VCaP (cell line): ENCODE measurements at regions not wholly inside any gene's neighbourhood (a gene's known extent, or its start where the extent isn't known, plus 50 kb on each side); places are given as distances from the start of the nearest gene placed in this dataset.
"Not testable (repeated sequence)": the region's sequence is repeated elsewhere in the genome, so short reads cannot be mapped to it uniquely, and the experiment has no call there.

Experiments used
- H3K27ac ChIP-seq: fragments of 450-650 bp; 2 replicates; pipeline ENCODE4 v1.5.1; 2017
- TF ChIP-seq, protein P1 (sequence below): fragments of 450-650 bp; conservative IDR thresholded peaks from 2 replicates; pipeline ENCODE4 v1.5.1; 2017; ENCODE audit warnings: mild to moderate bottlenecking, moderate library complexity

DNA sequence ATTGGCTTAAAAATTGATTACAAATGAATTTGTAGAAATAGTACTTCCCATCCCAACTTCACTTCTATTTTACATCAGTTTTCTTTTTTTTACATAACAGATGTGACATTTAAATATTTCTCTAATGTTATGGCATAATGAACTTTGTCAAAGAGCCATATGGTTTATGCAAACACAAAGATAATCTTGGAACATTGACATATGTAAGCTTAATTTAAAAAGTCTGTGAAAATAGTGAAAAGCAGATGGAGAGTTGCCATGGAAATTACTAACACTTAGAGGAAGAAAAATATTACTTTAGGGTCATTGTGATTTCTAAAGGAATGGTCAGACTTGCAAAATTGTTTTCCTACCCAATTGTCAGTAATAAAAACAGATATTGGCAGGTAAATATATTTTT lies 232.4 kb downstream of the AEBP2 start:
- TF ChIP-seq, protein P1, sequence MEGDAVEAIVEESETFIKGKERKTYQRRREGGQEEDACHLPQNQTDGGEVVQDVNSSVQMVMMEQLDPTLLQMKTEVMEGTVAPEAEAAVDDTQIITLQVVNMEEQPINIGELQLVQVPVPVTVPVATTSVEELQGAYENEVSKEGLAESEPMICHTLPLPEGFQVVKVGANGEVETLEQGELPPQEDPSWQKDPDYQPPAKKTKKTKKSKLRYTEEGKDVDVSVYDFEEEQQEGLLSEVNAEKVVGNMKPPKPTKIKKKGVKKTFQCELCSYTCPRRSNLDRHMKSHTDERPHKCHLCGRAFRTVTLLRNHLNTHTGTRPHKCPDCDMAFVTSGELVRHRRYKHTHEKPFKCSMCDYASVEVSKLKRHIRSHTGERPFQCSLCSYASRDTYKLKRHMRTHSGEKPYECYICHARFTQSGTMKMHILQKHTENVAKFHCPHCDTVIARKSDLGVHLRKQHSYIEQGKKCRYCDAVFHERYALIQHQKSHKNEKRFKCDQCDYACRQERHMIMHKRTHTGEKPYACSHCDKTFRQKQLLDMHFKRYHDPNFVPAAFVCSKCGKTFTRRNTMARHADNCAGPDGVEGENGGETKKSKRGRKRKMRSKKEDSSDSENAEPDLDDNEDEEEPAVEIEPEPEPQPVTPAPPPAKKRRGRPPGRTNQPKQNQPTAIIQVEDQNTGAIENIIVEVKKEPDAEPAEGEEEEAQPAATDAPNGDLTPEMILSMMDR: no peak
- no peak overlapping the region for H3K27ac ChIP-seq

DNA sequence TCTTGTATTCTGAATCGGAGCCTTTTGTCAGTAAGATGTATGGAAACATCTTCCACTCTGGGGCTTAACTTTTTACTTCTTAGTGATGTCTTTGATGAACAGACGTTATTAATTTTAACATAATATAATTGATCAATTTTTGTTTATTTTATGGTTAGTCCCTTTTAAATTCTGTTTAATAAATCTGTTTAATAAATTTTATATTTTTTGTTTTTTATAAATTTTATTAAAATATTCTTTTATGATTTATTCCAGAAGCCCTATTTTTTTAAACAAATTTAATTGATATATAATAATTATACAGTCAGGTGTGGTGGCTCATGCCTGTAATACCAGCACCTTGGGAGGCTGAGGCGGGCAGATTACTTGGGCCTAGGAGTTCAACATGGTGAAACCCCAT lies 235.1 kb downstream of the AEBP2 start:
- no peak overlapping the region for H3K27ac ChIP-seq
- TF ChIP-seq, protein P1: no peak

DNA sequence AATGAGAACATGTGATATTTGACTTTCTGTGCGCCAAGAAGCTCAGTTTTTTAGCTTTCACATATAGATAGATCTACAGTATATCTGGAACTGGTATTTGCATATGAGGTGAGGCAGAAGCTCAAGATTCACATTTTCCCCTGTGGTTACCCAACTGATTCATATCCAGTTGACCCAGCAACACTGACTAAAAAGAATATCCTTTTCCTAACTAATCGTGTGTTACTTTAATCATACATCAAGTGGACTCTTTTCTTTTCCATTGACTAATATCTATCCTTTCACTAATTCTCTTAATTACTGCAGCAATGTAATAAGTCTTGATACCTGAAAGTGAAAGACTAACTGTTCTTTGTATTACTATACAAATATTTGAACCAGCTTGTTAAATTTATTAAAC lies 236.1 kb downstream of the AEBP2 start:
- TF ChIP-seq, protein P1: no peak

DNA sequence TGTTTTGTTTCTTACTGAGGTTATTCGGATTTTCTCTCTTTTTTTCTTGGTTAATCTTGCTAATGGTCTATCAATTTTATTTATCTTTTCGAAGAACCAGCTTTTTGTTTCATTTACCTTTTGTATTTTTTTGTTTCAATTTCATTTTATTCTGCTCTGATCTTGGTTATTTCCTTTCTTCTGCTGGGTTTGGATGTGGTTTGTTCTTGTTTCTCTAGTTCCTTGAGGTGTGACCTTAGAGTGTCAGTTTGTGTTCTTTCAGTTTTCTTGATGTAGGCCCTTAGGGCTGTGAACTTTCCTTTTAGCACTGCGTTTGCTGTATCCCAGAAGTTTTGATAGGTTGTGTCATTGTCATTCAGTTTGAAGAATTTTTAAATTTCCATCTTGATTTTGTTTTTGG lies 239.2 kb downstream of the AEBP2 start:
- not testable (repeated sequence) for H3K27ac ChIP-seq

More for the DNA sequence above, 236.1 kb downstream of the AEBP2 start:
- no peak overlapping the region for H3K27ac ChIP-seq

DNA sequence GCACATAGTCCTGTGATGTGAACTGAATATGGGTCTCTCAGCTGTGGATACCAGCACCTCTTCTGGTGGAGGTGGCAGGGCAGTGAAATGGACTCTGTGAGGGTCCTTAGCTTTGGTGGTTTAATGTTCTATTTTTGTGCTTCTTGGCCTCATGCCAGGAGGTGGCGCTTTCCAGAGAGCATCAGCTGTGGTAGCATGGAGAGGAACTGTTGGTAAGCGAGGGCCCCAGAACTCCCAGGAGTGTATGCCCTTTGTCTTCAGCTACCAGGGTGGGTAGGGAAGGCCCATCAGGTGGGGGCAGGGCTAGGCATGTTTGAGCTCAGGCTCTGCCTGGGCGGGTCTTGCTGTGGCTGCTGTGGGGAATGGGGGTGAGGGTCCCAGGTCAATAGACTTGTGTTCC lies 241.7 kb downstream of the AEBP2 start:
- TF ChIP-seq, protein P1: no peak
- H3K27ac ChIP-seq: no peak overlapping the region

DNA sequence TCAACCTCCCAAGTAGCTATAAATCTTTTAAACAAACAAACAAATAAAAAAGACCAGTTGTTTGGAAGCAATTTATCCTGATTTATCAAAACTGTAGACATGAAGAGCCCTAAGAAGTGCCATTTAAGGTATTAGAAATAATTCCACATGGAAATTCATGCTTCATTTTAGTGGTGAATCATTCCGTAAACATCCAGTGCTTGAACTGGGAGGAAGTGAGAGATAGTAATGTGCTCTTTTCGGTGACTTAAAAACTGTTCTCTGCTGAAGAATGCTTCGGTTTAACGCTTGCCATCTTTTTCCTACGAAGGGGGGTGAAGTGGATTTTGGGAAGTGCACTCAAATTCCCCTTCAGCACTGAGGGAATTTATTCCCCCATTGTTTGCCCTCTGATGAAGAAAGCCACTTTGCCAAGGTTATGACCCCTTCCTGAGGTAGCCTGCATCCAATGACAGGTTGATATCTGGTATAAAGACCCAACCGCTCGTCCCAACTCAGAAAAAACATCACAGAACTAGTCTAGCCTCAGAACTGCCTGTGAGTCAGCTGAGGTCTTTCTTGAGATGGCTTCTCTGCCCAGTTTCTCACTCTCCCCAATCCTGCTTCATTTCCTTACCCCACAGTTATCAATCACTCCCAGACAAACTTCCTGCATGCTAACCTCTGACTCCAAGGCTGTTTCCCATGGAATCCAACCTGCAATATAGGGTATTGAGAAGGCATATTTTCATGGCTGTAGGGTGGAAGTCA lies 244.1 kb downstream of the AEBP2 start:
- H3K27ac ChIP-seq: no peak overlapping the region

DNA sequence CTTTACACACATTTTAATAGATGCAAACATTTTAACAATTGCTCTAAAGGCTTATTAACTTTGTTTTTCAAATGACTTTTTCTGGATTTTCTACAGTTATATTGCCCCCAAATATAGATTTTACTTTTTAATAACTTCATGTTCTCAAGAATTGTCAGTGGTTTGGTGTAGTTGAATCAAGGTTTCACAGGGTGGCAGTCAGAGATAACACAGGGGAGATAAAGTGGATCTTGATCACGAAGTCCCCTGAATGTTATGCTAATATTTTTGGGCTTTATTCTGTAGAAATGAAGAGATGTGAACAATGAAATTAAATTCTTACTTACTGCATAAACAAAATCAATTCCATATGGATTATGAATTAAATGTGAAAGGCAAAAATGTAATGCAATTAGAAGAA lies 248.1 kb downstream of the AEBP2 start:
- TF ChIP-seq, protein P1: no peak
- H3K27ac ChIP-seq: no peak overlapping the region

More for the DNA sequence above, 244.1 kb downstream of the AEBP2 start:
- TF ChIP-seq, protein P1: no peak

DNA sequence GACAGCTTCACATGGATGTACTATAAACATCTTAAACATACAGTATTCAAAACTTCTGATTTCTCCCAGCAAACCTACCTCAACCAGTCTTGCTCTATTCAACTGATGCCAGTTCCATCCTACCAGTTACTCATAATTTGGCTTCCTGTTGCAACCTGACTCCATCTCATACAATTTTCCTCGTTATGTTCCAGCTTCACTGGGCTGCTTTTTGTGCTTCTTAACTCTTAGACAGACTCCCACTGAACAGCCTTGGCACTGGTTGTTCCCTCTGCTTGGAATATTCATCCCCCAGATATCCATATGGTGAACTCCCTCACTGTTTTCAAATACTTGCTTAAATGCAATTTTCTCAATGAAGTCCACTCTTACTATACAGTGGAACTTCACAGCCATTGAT lies 249.2 kb downstream of the AEBP2 start:
- H3K27ac ChIP-seq: no peak overlapping the region
- TF ChIP-seq, protein P1: no peak
